A673 (cell line): ENCODE measurements at regions not wholly inside any gene's neighbourhood (a gene's known extent, or its start where the extent isn't known, plus 50 kb on each side); places are given as distances from the start of the nearest gene placed in this dataset.
"Not testable (repeated sequence)": the region's sequence is repeated elsewhere in the genome, so short reads cannot be mapped to it uniquely, and the experiment has no call there.

ENCODE experiments used
- BruUV-seq: library from RNA; stranded (reverse); fragments of 400-500 nt; replicated peaks from 2 replicates; lab custom pipeline; 2021; lab: Mats Ljungman, UMichigan
- CTCF ChIA-PET: fragments of 300-600 bp; sonication (Branson Sonifier 250); formaldehyde crosslinking; loops from one replicate; lab custom pipeline; 2022; ENCODE audit warnings: antibody characterized with exemption; lab: Charles Lee
- POLR2A ChIA-PET: fragments of 300-600 bp; sonication (Branson Sonifier 250); formaldehyde crosslinking; loops from one replicate; lab custom pipeline; 2022; ENCODE audit warnings: antibody characterized with exemption; ENCODE audit not compliant: low non-redundant PET; lab: Charles Lee
- DNase-seq: peaks from one replicate; pipeline ENCODE4 v3.0.0-alpha.2; 2015; ENCODE audit warnings: low spot score
- H3K27ac ChIP-seq: fragments of 200-600 bp; sonication (generic); 2 replicates; pipeline ENCODE4 v1.5.1; 2016; ENCODE audit warnings: mixed run types, low read depth, mild to moderate bottlenecking, mixed read lengths, antibody characterized with exemption, low read length; ENCODE audit not compliant: poor library complexity, severe bottlenecking
- H3K27me3 ChIP-seq: fragments of 200-600 bp; sonication (generic); replicated peaks from 2 replicates; pipeline ENCODE4 v1.6.1; 2017; ENCODE audit warnings: mixed run types, low read depth, mild to moderate bottlenecking, mixed read lengths, antibody characterized with exemption, low read length; ENCODE audit not compliant: insufficient read depth, poor library complexity
- H3K36me3 ChIP-seq: fragments of 200-600 bp; sonication (generic); 2 replicates; pipeline ENCODE4 v1.6.1; 2016; ENCODE audit warnings: mixed run types, mild to moderate bottlenecking, mixed read lengths, antibody characterized with exemption, low read length; ENCODE audit not compliant: insufficient read depth, poor library complexity, severe bottlenecking
- H3K4me1 ChIP-seq: fragments of 200-600 bp; sonication (generic); 2 replicates; pipeline ENCODE4 v1.6.1; 2017; ENCODE audit warnings: mixed run types, mild to moderate bottlenecking, mixed read lengths, antibody characterized with exemption, low read length; ENCODE audit not compliant: insufficient read depth, poor library complexity, severe bottlenecking
- H3K4me3 ChIP-seq: fragments of 200-600 bp; sonication (generic); 2 replicates; pipeline ENCODE4 v1.5.1; 2016; ENCODE audit warnings: low read depth, mixed run types, mild to moderate bottlenecking, mixed read lengths, low read length; ENCODE audit not compliant: poor library complexity, severe bottlenecking
- H3K9me3 ChIP-seq: fragments of 200-600 bp; sonication (generic); 2 replicates; pipeline ENCODE4 v1.6.1; 2016; ENCODE audit warnings: mixed run types, low read depth, mild to moderate bottlenecking, mixed read lengths, antibody characterized with exemption, low read length; ENCODE audit not compliant: poor library complexity, severe bottlenecking
- CTCF ChIP-seq: fragments of 300-800, 200-600 bp; sonication (generic); conservative IDR thresholded peaks from 2 replicates; pipeline ENCODE4 v1.5.1; 2017; ENCODE audit warnings: low read depth, mild to moderate bottlenecking, antibody characterized with exemption, low read length, moderate library complexity, mixed read lengths
- EZH2 ChIP-seq: fragments of 200-600 bp; sonication (generic); IDR thresholded peaks from 2 replicates; pipeline ENCODE4 v1.6.1; 2017; ENCODE audit warnings: borderline replicate concordance, low read depth, mild to moderate bottlenecking, mixed read lengths, antibody characterized with exemption, low read length; ENCODE audit not compliant: poor library complexity, severe bottlenecking
- intact Hi-C: fragments of 100-400 bp; cut with micrococcal nuclease; formaldehyde crosslinking; loops from one replicate; pipeline ENCODE4 v1.10.0; 2022; ENCODE audit not compliant: unreplicated experiment

GRCh38 chr9:100652850-100653249, 75.0 kb downstream of the CAVIN4 start:
- Histone ChIP-seq H3K9me3 (no peaks in the 10 kb centered on the region), H3K36me3 (no peaks in the 10 kb centered on the region), H3K4me3 (no peak overlapping the region), H3K27ac (no peak overlapping the region), H3K4me1 (no peaks in the 10 kb centered on the region), H3K27me3 (peaks cover 52% of the 10 kb centered on the region)
- TF ChIP-seq CTCF, result no peak
- no peak for TF ChIP-seq EZH2
- DNase-seq, result no peak
- CTCF ChIA-PET, result no interaction called here
- intact Hi-C loops, result no loop called here
- POLR2A ChIA-PET, result no interaction called here
- no TSS peak for BruUV-seq

- intact Hi-C loops, result no loop called here
- Histone ChIP-seq H3K36me3 (no peaks in the 10 kb centered on the region), H3K27me3 (peaks cover 52% of the 10 kb centered on the region), H3K27ac (no peak overlapping the region), H3K9me3 (no peaks in the 10 kb centered on the region), H3K4me3 (no peak overlapping the region), H3K4me1 (no peaks in the 10 kb centered on the region)
- DNase-seq, result no peak
- POLR2A ChIA-PET, result no interaction called here
- TF ChIP-seq CTCF (no peak), EZH2 (no peak)
- CTCF ChIA-PET, result no interaction called here
- BruUV-seq, result no TSS peak
Observed at GRCh38 chr9:100653643-100654334, 75.9 kb downstream of the CAVIN4 start.

- H3K27ac ChIP-seq, H3K4me1 ChIP-seq, BruUV-seq, intact Hi-C loops, H3K9me3 ChIP-seq, H3K36me3 ChIP-seq, POLR2A ChIA-PET, H3K4me3 ChIP-seq, CTCF ChIA-PET, DNase-seq: not testable (repeated sequence)
- H3K27me3 ChIP-seq, result peaks cover 22% of the 10 kb centered on the region
Observed at GRCh38 chr9:100656851-100657250, 79.0 kb downstream of the CAVIN4 start.

- Histone ChIP-seq H3K4me3 (no peak overlapping the region), H3K27ac (no peak overlapping the region), H3K27me3 (no peaks in the 10 kb centered on the region), H3K4me1 (no peaks in the 10 kb centered on the region), H3K36me3 (no peaks in the 10 kb centered on the region), H3K9me3 (no peaks in the 10 kb centered on the region)
- no TSS peak for BruUV-seq
- POLR2A ChIA-PET, result no interaction called here
- intact Hi-C loops, result no loop called here
- CTCF ChIA-PET, result no interaction called here
- no peak for TF ChIP-seq CTCF
- TF ChIP-seq EZH2, result no peak
- no peak for DNase-seq
Observed at GRCh38 chr9:100661668-100662067, 83.8 kb downstream of the CAVIN4 start.
